ENCODE measurements at regions not wholly inside any gene's neighbourhood (a gene's known extent, or its start where the extent isn't known, plus 50 kb on each side); places are given as distances from the start of the nearest gene placed in this dataset.

GRCh38 chr1:193827516-193827915 is 641.1 kb upstream of the B3GALT2 start:
- Mint-ChIP-seq H3K4me1 (no peaks in the 10 kb centered on the region), H3K36me3 (ENCODE audit: low read depth) (peaks cover 4% of the 10 kb centered on the region)
- TF ChIP-seq CTCF (IDR thresholded peaks at IDR 0.05; ENCODE audit: unreplicated experiment in 3 of 3), result no peak

GRCh38 chr1:193819376-193819775 is 633.0 kb upstream of the B3GALT2 start:
- Mint-ChIP-seq H3K27ac (no peak overlapping the region), H3K36me3 (ENCODE audit: low read depth) (peaks cover 4% of the 10 kb centered on the region), H3K9me3 (peaks cover 31% of the 10 kb centered on the region)

More at GRCh38 chr1:193827516-193827915, 641.1 kb upstream of the B3GALT2 start:
- Mint-ChIP-seq H3K4me3 (no peak overlapping the region), H3K27ac (no peak overlapping the region), H3K9me3 (peaks cover 31% of the 10 kb centered on the region), H3K27me3 (ENCODE audit: low read depth) (no peaks in the 10 kb centered on the region)

GRCh38 chr1:193807208-193807607 is 620.8 kb upstream of the B3GALT2 start:
- H3K4me1 Mint-ChIP-seq, result no peaks in the 10 kb centered on the region
- no peak overlapping the region for H3K4me3 Mint-ChIP-seq
- no peaks in the 10 kb centered on the region for H3K36me3 Mint-ChIP-seq (ENCODE audit: low read depth)
- no peak for TF ChIP-seq CTCF (IDR thresholded peaks at IDR 0.05; ENCODE audit: unreplicated experiment in 3 of 3)
- H3K27me3 Mint-ChIP-seq (ENCODE audit: low read depth), result no peaks in the 10 kb centered on the region
- peaks cover 5% of the 10 kb centered on the region for H3K9me3 Mint-ChIP-seq
- H3K27ac Mint-ChIP-seq, result no peak overlapping the region

More at GRCh38 chr1:193819376-193819775, 633.0 kb upstream of the B3GALT2 start:
- Mint-ChIP-seq H3K4me1 (no peaks in the 10 kb centered on the region), H3K27me3 (ENCODE audit: low read depth) (no peaks in the 10 kb centered on the region), H3K4me3 (no peak overlapping the region)
- no peak for TF ChIP-seq CTCF (IDR thresholded peaks at IDR 0.05; ENCODE audit: unreplicated experiment in 3 of 3)

GRCh38 chr1:193806079-193807048 is 620.0 kb upstream of the B3GALT2 start:
- TF ChIP-seq CTCF (IDR thresholded peaks at IDR 0.05; ENCODE audit: unreplicated experiment in 3 of 3), result no peak
- Mint-ChIP-seq H3K9me3 (peaks cover 5% of the 10 kb centered on the region), H3K36me3 (ENCODE audit: low read depth) (no peaks in the 10 kb centered on the region)

GRCh38 chr1:193799948-193800690 is 613.7 kb upstream of the B3GALT2 start:
- Mint-ChIP-seq H3K4me1 (no peaks in the 10 kb centered on the region), H3K9me3 (peaks cover 5% of the 10 kb centered on the region), H3K36me3 (ENCODE audit: low read depth) (no peaks in the 10 kb centered on the region), H3K27ac (no peak overlapping the region), H3K4me3 (no peak overlapping the region), H3K27me3 (ENCODE audit: low read depth) (no peaks in the 10 kb centered on the region)
- no peak for TF ChIP-seq CTCF (IDR thresholded peaks at IDR 0.05; ENCODE audit: unreplicated experiment in 3 of 3)

More at GRCh38 chr1:193806079-193807048, 620.0 kb upstream of the B3GALT2 start:
- Mint-ChIP-seq H3K27ac (no peak overlapping the region), H3K4me1 (no peaks in the 10 kb centered on the region), H3K27me3 (ENCODE audit: low read depth) (no peaks in the 10 kb centered on the region), H3K4me3 (no peak overlapping the region)
